ENCODE measurements at regions not wholly inside any gene's neighbourhood (a gene's known extent, or its start where the extent isn't known, plus 50 kb on each side); places are given as distances from the start of the nearest gene placed in this dataset.

DNA sequence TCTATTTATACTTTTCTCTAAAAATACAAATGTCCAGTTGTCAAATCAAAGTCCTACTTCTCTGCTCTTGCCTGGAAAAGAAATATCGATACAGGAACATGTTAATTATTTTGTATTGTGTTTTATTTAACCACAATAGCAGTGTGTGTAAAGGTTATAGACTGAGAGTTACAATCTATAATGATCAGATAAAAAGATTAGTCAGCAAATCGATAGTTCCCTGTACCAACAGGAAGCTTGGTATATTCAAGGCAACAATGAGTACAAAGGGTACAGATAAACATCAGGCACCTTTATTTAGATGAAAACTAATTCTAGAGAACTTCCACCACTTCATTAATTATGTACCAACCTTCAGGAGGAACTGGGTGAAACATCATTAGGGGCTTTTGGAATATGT, 469.5 kb downstream of the GBA3 start:
- TF ChIP-seq ZZZ3 (IDR thresholded peaks at IDR 0.05) (no peak), MYC (IDR thresholded peaks at IDR 0.05; ENCODE audit: low read depth, low read length) (no peak), MYC (CRISPR knock-in tag; IDR thresholded peaks at IDR 0.05; ENCODE audit: borderline replicate concordance, low read depth) (no peak), ZBTB17 (CRISPR knock-in tag; IDR thresholded peaks at IDR 0.05) (no peak)
- TF ChIP-seq, protein P1, sequence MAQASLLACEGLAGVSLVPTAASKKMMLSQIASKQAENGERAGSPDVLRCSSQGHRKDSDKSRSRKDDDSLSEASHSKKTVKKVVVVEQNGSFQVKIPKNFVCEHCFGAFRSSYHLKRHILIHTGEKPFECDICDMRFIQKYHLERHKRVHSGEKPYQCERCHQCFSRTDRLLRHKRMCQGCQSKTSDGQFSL (CRISPR knock-in tag; IDR thresholded peaks at IDR 0.05) = no peak
- TF ChIP-seq, protein P1 (tag; IDR thresholded peaks at IDR 0.05) = no peak

Data from K562 (cell line).